Heart left ventricle (tissue), 16 donors: ENCODE measurements at regions not wholly inside any gene's neighbourhood (a gene's known extent, or its start where the extent isn't known, plus 50 kb on each side); places are given as distances from the start of the nearest gene placed in this dataset.

Experiments
- ATAC-seq, 4 donors: fragments of 200-7000 bp; cut with Tn5 transposase; one replicate each; pipeline ENCODE4 v1.9.1; 2020 to 2022; ENCODE audit warnings: moderate library complexity in 4 of 4, mild to moderate bottlenecking in 3 of 4, moderate number of reproducible peaks in 1 of 4
- DNase-seq, 5 donors: peaks; one replicate each; pipeline ENCODE4 v3.0.0-alpha.2; 2020
- H3K27ac ChIP-seq, 12 donors: fragments of 200-600 bp; sonication (generic) in 4 of 12; one replicate each; pipeline versions ENCODE4 v1.5.0 to v1.8.0; 2016 to 2022; ENCODE audit warnings: mild to moderate bottlenecking in 2 of 12
- H3K27me3 ChIP-seq, 9 donors: fragments of 200-600 bp; sonication (generic) in 2 of 9; one replicate each; pipeline versions ENCODE4 v1.5.1 to v1.8.0; 2016 to 2022; ENCODE audit warnings: mild to moderate bottlenecking in 3 of 9
- H3K36me3 ChIP-seq, 9 donors: fragments of 200-600 bp; sonication (generic) in 2 of 9; one replicate each; pipeline versions ENCODE4 v1.5.0 to v1.8.0; 2018 to 2022; ENCODE audit warnings: mild to moderate bottlenecking in 2 of 9
- H3K4me1 ChIP-seq, 12 donors: fragments of 200-600 bp; sonication (generic) in 4 of 12; one replicate each; pipeline versions ENCODE4 v1.5.0 to v1.8.0; 2016 to 2022; ENCODE audit warnings: mild to moderate bottlenecking in 3 of 12
- H3K4me3 ChIP-seq, 12 donors: fragments of 200-600 bp; sonication (generic) in 4 of 12; one replicate each; pipeline versions ENCODE4 v1.5.0 to v1.8.0; 2017 to 2022; ENCODE audit warnings: mild to moderate bottlenecking in 9 of 12, moderate library complexity in 4 of 12
- H3K9me3 ChIP-seq, 12 donors: fragments of 200-600 bp; sonication (generic) in 4 of 12; one replicate each; pipeline versions ENCODE4 v1.5.0 to v1.8.0; 2016 to 2022; ENCODE audit warnings: mild to moderate bottlenecking in 1 of 12
- CTCF ChIP-seq, 12 donors: fragments of 200-600 bp; sonication (generic) in 4 of 12; IDR thresholded peaks; one replicate each; pipeline versions ENCODE4 v1.5.0 to v1.8.0; 2018 to 2022; ENCODE audit warnings: antibody characterized with exemption in 12 of 12, mild to moderate bottlenecking in 5 of 12
- POLR2A ChIP-seq, 2 donors: fragments of 450-650 bp; IDR thresholded peaks; one replicate each; pipeline ENCODE4 v1.6.1; 2017; ENCODE audit warnings: antibody characterized with exemption in 2 of 2, mild to moderate bottlenecking in 2 of 2, moderate library complexity in 2 of 2
- WGBS, 4 donors: extraction: QIAGEN DNeasy Blood & Tissue Kit in 2 of 4; methylation state at CpG; one replicate each; pipeline versions ENCODE4 v1.1.5 to v1.1.7; 2013 to 2018; 5-methylcytosine and 5-hydroxymethylcytosine counted together
- intact Hi-C, 10 donors: fragments of 100-400 bp; cut with DNase I; formaldehyde crosslinking; loops; one replicate each; pipeline versions ENCODE4 v1.11.1 to v1.14.2; 2022
- donor health status: ischemic (EF 13 %, LVEDD 7.1; RV severe dilation, severe dysfunction).
- donor health status: healthy with polysubstance abuse.
- donor health status: DM: no; HTN: yes; CAD: no.
- donor health status: DM: no; HTN: no; CAD: no.
- donor health status: ischemic (EF 25% LVEDD 6.9; RV normal size, moderate dysfunction).
- donor health status: ischemic (EF 25% LVEDD 5.7; RV mildly dilated, moderate dysfunction).
- donor health status: healthy.
- donor health status: DM: yes; HTN: yes; CAD: no.
- donor health status: ischemic (EF 35%, LVEDD 5.7; RV mildly dilated, moderate dysfunction).
- donor health status: nonischemic (EF 11% LVEDD 7.7; RV severe dilation, severe dysfunction).
- donor health status: DM: yes; HTN: yes; CAD: no.
- donor health status: PGD.
- donor health status: ischemic (EF 29% LVEDD 5.4; RV normal size, mild dysfunction).
- donor health status: nonischemic (EF 23%, LVEDD 6.1; RV moderate dilation, normal function).

DNA sequence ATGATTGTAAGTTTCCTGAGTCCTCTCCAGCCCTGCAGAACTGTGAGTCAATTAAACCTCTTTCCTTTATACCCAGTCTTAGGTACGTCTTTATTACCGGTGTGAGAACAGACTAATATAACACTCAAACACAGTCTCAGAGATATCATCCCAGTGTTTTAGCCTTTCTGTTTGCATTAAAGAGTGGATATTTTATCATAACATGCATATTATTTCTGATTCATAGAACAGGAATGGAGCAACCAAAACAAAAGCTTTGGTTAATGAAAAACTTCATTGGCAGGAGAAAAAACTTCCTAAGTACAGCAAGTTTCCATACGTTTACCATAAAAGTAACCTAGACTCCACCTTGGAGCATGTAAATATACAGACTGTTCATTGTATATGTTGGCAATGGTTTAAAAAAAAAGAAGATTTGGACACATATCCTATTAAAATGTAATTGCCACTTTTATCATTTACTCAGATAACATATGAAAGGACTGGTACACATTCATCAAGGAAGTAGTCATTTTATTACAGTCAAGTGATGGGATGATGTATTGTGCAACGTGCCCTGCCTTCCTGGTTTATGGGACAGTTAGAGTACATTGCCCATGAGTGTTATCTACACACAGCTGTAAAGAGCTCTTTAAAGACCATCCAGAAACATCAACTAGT lies 144.8 kb downstream of the ETS2 start:
- TF ChIP-seq CTCF (IDR thresholded peaks at IDR 0.05): no peak
- no peak for TF ChIP-seq POLR2A (IDR thresholded peaks at IDR 0.05)
- ATAC-seq (no peak), DNase-seq (peak in 1 of 5 donors; percentile 9)
- Histone ChIP-seq H3K9me3 (peaks cover 0 to 13% (median 0%) of the 10 kb centered on the region in 12 donors), H3K4me1 (peaks cover 0 to 5% (median 0%) of the 10 kb centered on the region in 12 donors), H3K27ac (no peak overlapping the region), H3K4me3 (no peak overlapping the region), H3K36me3 (no peaks in the 10 kb centered on the region), H3K27me3 (no peaks in the 10 kb centered on the region)
- WGBS, 4 donors: 70 to 77% (median 71%) methylated on average over 4 of the region's 4 CpGs
- intact Hi-C loops: no loop called here

GRCh38 chr21:38949070-38949380 lies 143.3 kb downstream of the ETS2 start:
- ATAC-seq: peak in 2 of 4 donors; percentile 49 to 59
- H3K4me3 ChIP-seq: no peak overlapping the region

GRCh38 chr21:38948377-38949069 lies 142.8 kb downstream of the ETS2 start:
- H3K4me1 ChIP-seq: no peaks in the 10 kb centered on the region
- no peaks in the 10 kb centered on the region for H3K27me3 ChIP-seq
- no peak overlapping the region for H3K27ac ChIP-seq
- no peaks in the 10 kb centered on the region for H3K36me3 ChIP-seq
- no peak overlapping the region for H3K4me3 ChIP-seq
- TF ChIP-seq CTCF (IDR thresholded peaks at IDR 0.05) (no peak), POLR2A (IDR thresholded peaks at IDR 0.05) (no peak)
- 74 to 97% (median 83%) methylated on average over 4 of the region's 4 CpGs for WGBS, 4 donors
- ATAC-seq: peak in 2 of 4 donors; percentile 31 to 49
- peaks cover 0 to 13% (median 0%) of the 10 kb centered on the region in 12 donors for H3K9me3 ChIP-seq
- peak in 1 of 5 donors; percentile 11 for DNase-seq
- intact Hi-C loops: no loop called here

More at GRCh38 chr21:38949070-38949380, 143.3 kb downstream of the ETS2 start:
- no peak overlapping the region for H3K27ac ChIP-seq
- H3K9me3 ChIP-seq: peaks cover 0 to 13% (median 0%) of the 10 kb centered on the region in 12 donors
- H3K36me3 ChIP-seq: no peaks in the 10 kb centered on the region
- no peaks in the 10 kb centered on the region for H3K27me3 ChIP-seq
- peak in 1 of 5 donors; percentile 9 for DNase-seq
- no peaks in the 10 kb centered on the region for H3K4me1 ChIP-seq
- no peak for TF ChIP-seq POLR2A (IDR thresholded peaks at IDR 0.05)
- TF ChIP-seq CTCF (IDR thresholded peaks at IDR 0.05): no peak
- intact Hi-C loops: no loop called here
- 76 to 85% (median 80%) methylated on average over 1 of the region's 1 CpG for WGBS, 4 donors

- no peak overlapping the region for H3K27ac ChIP-seq
- TF ChIP-seq CTCF (IDR thresholded peaks at IDR 0.05) (no peak), POLR2A (IDR thresholded peaks at IDR 0.05) (no peak)
- H3K4me1 ChIP-seq: no peaks in the 10 kb centered on the region
- peaks cover 0 to 13% (median 0%) of the 10 kb centered on the region in 12 donors for H3K9me3 ChIP-seq
- H3K4me3 ChIP-seq: no peak overlapping the region
- intact Hi-C loops: no loop called here
- DNase-seq: no peak
- no peaks in the 10 kb centered on the region for H3K27me3 ChIP-seq
- WGBS, 4 donors: 90 to 92% (median 91%) methylated on average over 17 of the region's 17 CpGs
- no peaks in the 10 kb centered on the region for H3K36me3 ChIP-seq
- no peak for ATAC-seq
Observed at GRCh38 chr21:38945545-38946245, 140.0 kb downstream of the ETS2 start.
